Endothelial cell (in vitro differentiated cells): ENCODE measurements at regions not wholly inside any gene's neighbourhood (a gene's known extent, or its start where the extent isn't known, plus 50 kb on each side); places are given as distances from the start of the nearest gene placed in this dataset.

ENCODE experiments used
- DNase-seq: peaks from one replicate; pipeline ENCODE4 v3.0.0; 2021; ENCODE audit warnings: low spot score
- H3K27ac Mint-ChIP-seq: one replicate; pipeline ENCODE4 v1.8.0; 2021; ENCODE audit warnings: mixed read lengths, inconsistent platforms; ENCODE audit not compliant: unreplicated experiment
- H3K27me3 Mint-ChIP-seq: one replicate; pipeline ENCODE4 v1.8.0; 2021; ENCODE audit warnings: mild to moderate bottlenecking, moderate library complexity, mixed read lengths, inconsistent platforms; ENCODE audit not compliant: unreplicated experiment
- H3K36me3 Mint-ChIP-seq: one replicate; pipeline ENCODE4 v1.8.0; 2021; ENCODE audit warnings: mild to moderate bottlenecking, low read depth, mixed read lengths, inconsistent platforms; ENCODE audit not compliant: unreplicated experiment
- H3K4me1 Mint-ChIP-seq: one replicate; pipeline ENCODE4 v1.8.0; 2021; ENCODE audit warnings: mild to moderate bottlenecking, mixed read lengths, inconsistent platforms; ENCODE audit not compliant: unreplicated experiment
- H3K4me3 Mint-ChIP-seq: one replicate; pipeline ENCODE4 v1.8.0; 2021; ENCODE audit warnings: mild to moderate bottlenecking, mixed read lengths, inconsistent platforms; ENCODE audit not compliant: unreplicated experiment
- H3K9me3 Mint-ChIP-seq: one replicate; pipeline ENCODE4 v1.8.0; 2021; ENCODE audit warnings: mixed read lengths, inconsistent platforms; ENCODE audit not compliant: unreplicated experiment
- CTCF ChIP-seq: fragments of 200-600 bp; sonication (generic); IDR thresholded peaks from one replicate; pipeline ENCODE4 v1.5.0; 2021; ENCODE audit warnings: antibody characterized with exemption; ENCODE audit not compliant: unreplicated experiment

- H3K4me1 Mint-ChIP-seq: no peaks in the 10 kb centered on the region
- DNase-seq: no peak
- H3K4me3 Mint-ChIP-seq: no peak overlapping the region
- no peak overlapping the region for H3K27ac Mint-ChIP-seq
- no peaks in the 10 kb centered on the region for H3K36me3 Mint-ChIP-seq
- no peaks in the 10 kb centered on the region for H3K9me3 Mint-ChIP-seq
- TF ChIP-seq CTCF: no peak
- no peaks in the 10 kb centered on the region for H3K27me3 Mint-ChIP-seq
These were observed 1200.7 kb downstream of the SLITRK1 start for GRCh38 chr13:82681535-82681934.

- no peaks in the 10 kb centered on the region for H3K27me3 Mint-ChIP-seq
- no peaks in the 10 kb centered on the region for H3K4me1 Mint-ChIP-seq
- no peaks in the 10 kb centered on the region for H3K36me3 Mint-ChIP-seq
- no peak overlapping the region for H3K27ac Mint-ChIP-seq
- no peak for TF ChIP-seq CTCF
- DNase-seq: no peak
- H3K9me3 Mint-ChIP-seq: no peaks in the 10 kb centered on the region
- H3K4me3 Mint-ChIP-seq: no peak overlapping the region
These were observed 1204.2 kb downstream of the SLITRK1 start for GRCh38 chr13:82678052-82678451.

GRCh38 chr13:82675024-82675423 is 1207.2 kb downstream of the SLITRK1 start:
- no peak overlapping the region for H3K4me3 Mint-ChIP-seq
- TF ChIP-seq CTCF: no peak
- no peaks in the 10 kb centered on the region for H3K9me3 Mint-ChIP-seq
- no peaks in the 10 kb centered on the region for H3K4me1 Mint-ChIP-seq
- H3K27ac Mint-ChIP-seq: no peak overlapping the region
- no peaks in the 10 kb centered on the region for H3K27me3 Mint-ChIP-seq
- no peak for DNase-seq
- H3K36me3 Mint-ChIP-seq: no peaks in the 10 kb centered on the region

GRCh38 chr13:82674546-82674945 is 1207.7 kb downstream of the SLITRK1 start:
- Mint-ChIP-seq H3K27me3 (no peaks in the 10 kb centered on the region), H3K4me3 (no peak overlapping the region), H3K27ac (no peak overlapping the region), H3K4me1 (no peaks in the 10 kb centered on the region), H3K36me3 (no peaks in the 10 kb centered on the region), H3K9me3 (no peaks in the 10 kb centered on the region)
- TF ChIP-seq CTCF: no peak
- DNase-seq: no peak

GRCh38 chr13:82672248-82672647 is 1210.0 kb downstream of the SLITRK1 start:
- TF ChIP-seq CTCF: no peak
- H3K27me3 Mint-ChIP-seq: no peaks in the 10 kb centered on the region
- H3K4me1 Mint-ChIP-seq: no peaks in the 10 kb centered on the region
- no peak overlapping the region for H3K4me3 Mint-ChIP-seq
- H3K9me3 Mint-ChIP-seq: no peaks in the 10 kb centered on the region
- no peak for DNase-seq
- no peaks in the 10 kb centered on the region for H3K36me3 Mint-ChIP-seq
- no peak overlapping the region for H3K27ac Mint-ChIP-seq
